Activated T-helper 9 cell treated with anti-CD3 and anti-CD28 coated beads, Interleukin-2, amount 50 U/mL, for 16 hours (primary cell): ENCODE measurements at regions not wholly inside any gene's neighbourhood (a gene's known extent, or its start where the extent isn't known, plus 50 kb on each side); places are given as distances from the start of the nearest gene placed in this dataset.
"Not testable (repeated sequence)": the region's sequence is repeated elsewhere in the genome, so short reads cannot be mapped to it uniquely, and the experiment has no call there.

Experiments used
- DNase-seq: peaks from one replicate; pipeline ENCODE4 v3.0.0-alpha.2; 2020; ENCODE audit warnings: low read depth

DNA sequence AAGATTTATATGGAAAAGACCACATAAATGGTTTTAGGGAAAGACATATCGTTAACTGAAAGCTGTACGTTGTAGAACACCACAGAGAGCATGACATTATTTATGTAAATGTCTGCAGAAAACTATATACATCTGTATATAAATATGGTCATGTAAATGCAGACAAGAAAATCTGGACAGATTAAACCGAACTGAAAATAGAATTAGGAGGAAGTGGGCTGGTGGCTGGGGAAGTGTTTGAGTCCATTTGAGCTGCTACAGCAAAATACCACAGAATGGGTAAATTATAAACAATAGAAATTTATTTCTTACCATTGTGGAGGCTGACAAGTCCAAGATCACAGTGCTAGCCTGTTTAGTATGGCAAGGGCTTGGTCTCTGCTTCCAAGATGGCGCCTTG lies 56.3 kb upstream of the USP6NL start:
- DNase-seq = no peak

- DNase-seq = no peak
These were observed 52.5 kb upstream of the USP6NL start for GRCh38 chr10:11663763-11664555.

DNA sequence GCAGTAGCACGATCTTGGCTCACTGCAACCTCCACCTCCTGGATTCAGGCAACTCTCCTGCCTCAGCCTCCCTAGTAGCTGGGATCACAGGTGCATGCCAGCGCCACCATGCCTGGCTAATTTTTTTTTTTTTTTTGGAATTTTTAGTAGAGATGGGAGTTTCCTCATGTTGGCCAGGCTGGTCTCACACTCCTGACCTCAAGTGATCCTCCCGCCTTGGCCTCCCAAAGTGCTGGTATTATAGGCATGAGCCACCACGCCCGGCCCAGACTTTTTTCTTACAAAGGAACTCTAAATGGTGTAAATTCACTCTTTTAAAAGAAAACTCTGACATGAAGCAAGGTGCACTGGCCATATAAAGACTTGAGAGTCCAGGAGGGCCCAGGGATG lies 51.7 kb upstream of the USP6NL start:
- not testable (repeated sequence) for DNase-seq

DNA sequence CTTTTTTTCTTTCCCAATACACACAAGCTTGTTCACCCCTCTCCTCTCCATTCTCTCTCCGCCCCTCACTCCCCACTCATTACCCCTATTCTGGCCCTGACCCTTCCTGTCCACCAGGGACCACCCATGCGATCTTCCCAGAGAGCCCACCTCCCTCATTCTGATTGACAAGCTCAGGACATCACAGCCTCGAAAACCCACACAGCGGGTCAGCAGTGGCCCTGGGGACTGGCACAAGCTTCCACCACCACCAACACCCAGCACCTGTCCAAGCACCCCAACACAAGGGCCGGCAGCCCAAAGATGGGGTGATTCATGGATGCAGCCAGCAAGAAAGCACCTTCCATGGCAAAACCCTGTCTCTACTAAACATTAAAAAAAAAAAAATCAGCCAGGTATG lies 50.0 kb upstream of the USP6NL start:
- DNase-seq = no peak
